NCI-H1105 (cell line): ENCODE measurements at regions not wholly inside any gene's neighbourhood (a gene's known extent, or its start where the extent isn't known, plus 50 kb on each side); places are given as distances from the start of the nearest gene placed in this dataset.

ENCODE experiments used
- DNase-seq: peaks from one replicate; lab custom pipeline; 2025; lab: John Stamatoyannopoulos, UW

DNA sequence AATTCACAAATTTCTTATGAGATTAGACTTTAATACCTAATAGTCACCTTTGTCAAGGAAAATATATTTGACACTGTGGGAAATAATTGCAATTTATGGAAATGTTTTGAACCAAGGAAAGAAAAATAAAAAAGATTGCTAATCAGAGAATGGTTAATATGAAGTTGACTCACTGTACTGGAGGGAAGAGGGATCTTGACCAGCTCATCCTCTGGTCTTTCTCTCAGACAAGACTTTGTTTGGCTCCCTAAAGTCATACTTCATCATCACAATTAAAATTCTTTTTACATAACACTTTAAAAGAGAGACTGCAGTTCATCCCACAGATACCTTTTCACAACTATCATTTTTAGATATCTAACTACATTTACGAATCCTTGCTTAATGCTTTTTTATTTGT lies 538.5 kb upstream of the ZEB2 start:
- no peak for DNase-seq

GRCh38 chr2:145055651-145056050 lies 535.7 kb upstream of the ZEB2 start:
- no peak for DNase-seq

- no peak for DNase-seq
Measured at GRCh38 chr2:145050134-145050533, 530.2 kb upstream of the ZEB2 start.

DNA sequence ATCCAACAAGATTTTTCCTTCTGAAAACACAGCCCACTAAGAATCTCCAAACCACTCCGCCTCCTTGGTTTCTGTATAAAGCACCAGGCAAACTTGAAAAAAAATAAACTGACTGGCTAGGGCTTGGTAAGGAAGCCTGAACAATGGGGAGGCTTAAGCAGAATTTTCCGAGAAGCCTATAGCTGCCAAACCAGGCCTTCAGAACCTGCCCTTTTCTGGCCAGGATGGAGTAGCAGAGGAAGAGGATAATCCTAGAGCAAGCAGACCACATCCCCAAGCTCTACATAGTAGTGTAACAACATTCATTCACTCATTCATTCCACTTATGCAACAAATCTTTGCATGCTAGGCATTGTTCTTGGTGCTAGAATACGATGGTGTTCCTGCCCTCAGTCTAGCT lies 529.6 kb upstream of the ZEB2 start:
- no peak for DNase-seq

DNA sequence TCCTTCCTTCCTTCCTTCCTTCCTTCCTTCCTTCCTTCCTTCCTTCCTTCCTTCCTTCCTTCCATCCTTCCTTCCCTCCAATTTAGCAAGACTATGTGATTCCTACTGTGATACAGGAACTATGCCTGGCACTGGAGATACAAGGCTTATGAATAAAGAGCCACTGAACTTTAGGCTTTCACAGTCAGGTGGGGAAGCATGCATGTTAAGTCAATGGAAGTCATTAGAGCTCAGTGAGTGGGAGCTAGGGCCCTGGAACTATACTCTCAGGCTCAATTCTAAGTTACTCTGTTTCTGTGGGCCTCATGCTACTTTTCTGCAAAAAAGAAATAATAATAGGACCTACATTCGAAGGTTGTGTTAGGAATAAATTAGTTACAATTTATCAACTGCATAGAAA lies 527.6 kb upstream of the ZEB2 start:
- DNase-seq, result no peak

DNA sequence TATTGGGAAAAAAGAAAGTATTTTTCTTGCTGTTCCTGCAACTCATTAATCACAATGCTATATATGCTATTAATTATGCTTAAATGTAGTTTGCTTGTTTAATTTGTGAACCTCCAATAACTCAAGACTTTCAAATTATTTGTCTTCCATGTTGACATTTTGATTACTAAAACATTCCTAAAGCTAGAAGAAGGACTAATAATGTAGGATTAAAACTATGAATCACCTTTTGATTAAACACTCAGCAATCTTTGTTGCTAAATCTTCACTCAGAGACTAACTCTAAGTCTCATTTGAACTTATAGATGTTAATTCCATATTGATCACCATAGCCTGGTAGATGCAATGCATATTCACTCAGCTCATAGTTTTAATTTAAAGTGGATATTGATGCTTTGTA lies 524.6 kb upstream of the ZEB2 start:
- DNase-seq, result no peak

- no peak for DNase-seq
Measured at GRCh38 chr2:145043399-145043834, 523.5 kb upstream of the ZEB2 start.

DNA sequence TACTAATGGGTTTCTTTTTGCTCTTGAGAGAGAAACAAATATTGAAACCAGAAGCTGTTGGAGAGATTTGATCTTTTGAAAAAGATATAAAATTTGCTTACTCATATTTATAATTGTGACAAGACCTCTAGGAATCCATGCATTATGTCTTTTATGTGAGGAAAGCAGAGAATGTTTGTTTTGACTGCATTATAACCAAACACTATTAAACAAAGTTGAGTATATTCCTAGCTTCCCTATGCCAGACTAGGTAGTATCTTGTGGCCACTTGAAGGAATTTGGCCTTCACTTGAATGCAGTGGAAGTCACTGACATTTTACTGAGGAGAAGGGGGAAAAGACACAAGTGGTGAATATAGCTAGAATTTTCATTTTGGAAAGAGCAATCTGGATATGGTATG lies 521.8 kb upstream of the ZEB2 start:
- no peak for DNase-seq

GRCh38 chr2:145040433-145040832 lies 520.5 kb upstream of the ZEB2 start:
- DNase-seq, result no peak

- DNase-seq, result no peak
Measured at GRCh38 chr2:145038041-145038525, 518.2 kb upstream of the ZEB2 start.

DNA sequence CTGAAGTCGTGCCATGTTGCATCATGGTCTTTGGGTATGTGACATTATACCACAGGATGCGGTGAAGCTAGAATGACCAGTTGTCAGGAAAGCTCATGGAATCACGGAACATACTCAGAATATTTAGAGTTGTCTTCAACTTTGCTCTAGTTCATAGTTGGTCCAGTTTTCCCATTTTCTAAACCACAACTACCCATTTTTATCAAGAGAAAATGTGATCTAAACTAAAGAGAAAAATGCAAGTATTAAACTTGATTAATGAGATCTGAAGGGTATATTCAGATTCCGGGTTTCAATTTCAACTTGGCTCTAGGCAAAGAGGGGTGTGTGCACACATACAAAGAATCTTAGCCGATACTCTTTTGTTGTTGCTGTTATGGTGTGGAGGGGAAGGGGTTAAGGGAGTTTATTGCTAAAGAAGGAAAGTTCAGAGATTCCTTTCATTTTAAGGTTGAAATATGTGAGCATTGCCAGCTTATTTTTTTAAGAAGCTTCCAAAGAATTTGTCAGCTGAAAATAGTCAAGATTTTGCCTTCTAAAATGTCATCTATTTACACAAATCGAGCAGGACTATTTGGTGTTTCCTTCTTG lies 516.6 kb upstream of the ZEB2 start:
- DNase-seq, result no peak

GRCh38 chr2:145034511-145034910 lies 514.6 kb upstream of the ZEB2 start:
- DNase-seq, result no peak

- DNase-seq, result no peak
Measured at GRCh38 chr2:145033438-145033837, 513.5 kb upstream of the ZEB2 start.

- no peak for DNase-seq
Measured at GRCh38 chr2:145032791-145033190, 512.9 kb upstream of the ZEB2 start.

DNA sequence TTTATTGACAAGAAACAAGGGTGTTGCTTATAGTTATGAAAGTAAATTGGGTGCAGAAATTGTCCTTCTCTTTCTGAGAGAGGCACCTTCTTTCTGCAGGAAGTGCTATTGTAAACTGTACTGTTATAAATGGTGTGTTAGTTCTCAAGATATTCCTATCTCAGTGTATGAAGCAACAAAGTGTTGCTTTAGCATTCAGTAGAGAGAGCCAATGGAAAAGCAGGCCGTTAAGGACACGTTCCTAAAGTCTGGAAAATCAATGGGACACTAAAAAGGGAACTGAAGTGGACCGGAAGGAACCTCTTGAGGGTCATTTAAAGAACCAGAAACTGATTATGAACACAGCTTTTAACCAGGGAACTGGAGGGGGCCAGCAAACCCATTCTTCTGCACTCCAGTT lies 510.0 kb upstream of the ZEB2 start:
- no peak for DNase-seq

DNA sequence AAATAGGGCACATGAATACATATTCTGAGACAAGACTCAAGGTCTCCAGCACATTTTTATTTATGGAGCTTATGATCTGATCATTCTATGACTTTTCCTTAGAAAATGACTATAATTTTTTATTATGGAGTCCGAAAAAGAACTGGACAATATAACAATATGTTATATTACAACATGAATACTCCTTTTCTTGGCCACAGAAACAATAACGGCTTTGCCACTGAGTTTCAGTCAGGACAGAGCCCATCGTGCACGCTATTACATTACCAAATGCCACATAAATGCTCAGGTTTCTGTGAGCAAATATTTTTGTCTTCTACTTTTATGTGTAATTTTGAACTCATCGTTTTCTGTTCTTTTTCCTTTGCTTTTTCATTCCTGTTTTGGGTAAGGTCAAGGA lies 509.2 kb upstream of the ZEB2 start:
- DNase-seq, result no peak

- DNase-seq, result peak; percentile 28
Measured at GRCh38 chr2:145028101-145028920, 508.4 kb upstream of the ZEB2 start.

GRCh38 chr2:145026456-145027455 lies 506.8 kb upstream of the ZEB2 start:
- DNase-seq, result no peak

DNA sequence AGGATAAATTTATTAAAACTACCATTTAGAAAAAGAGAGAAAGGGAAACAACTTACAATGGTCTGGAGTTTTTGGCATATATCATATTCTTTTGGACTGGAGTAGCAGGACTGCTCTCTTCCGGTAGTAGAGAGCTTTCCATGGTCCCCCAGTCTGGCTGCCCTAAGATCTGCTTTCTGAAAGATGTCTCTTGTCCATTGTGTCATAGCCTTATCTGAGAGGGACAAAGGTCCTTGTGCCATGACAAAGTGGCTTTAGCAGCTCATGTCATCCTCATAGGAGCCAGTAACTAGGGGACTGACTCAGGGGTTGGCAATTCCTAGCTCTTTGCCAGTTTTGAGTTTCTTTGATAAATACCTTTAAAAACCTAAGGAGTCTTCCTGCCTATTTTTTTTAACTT lies 505.5 kb upstream of the ZEB2 start:
- DNase-seq, result no peak

GRCh38 chr2:145023334-145023934 lies 503.5 kb upstream of the ZEB2 start:
- DNase-seq, result no peak

DNA sequence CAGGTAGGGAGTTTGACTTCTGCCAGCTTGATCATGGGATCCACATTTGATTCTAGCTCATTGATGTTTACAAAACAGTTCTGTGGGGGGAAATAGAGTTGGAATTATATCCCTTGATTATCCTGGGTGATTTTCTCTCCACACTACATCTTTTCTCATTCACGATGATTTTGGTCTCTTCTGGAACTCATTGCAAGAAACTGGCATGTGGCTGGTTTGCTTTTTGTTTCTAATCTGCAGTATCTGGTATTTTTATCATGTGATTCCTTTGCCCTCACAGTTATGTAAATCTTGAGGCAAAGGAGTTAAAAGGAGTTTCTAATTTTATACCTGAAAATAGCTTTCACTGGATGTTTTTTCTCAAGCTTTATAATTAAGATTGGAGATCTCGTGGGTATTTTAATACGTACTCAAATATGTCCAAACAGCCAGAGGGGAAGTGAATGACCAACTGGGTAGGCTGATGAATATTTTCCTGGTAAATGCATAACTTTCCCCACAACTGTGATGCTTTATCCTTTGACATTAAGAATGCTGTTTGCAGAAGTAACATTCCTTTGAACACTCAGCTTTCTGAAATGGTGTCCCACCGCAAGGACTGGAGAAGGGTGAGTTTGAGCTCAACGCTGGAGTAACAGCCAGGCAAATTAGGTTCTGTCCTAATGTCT lies 502.9 kb upstream of the ZEB2 start:
- DNase-seq, result no peak
